MM.1S (cell line): ENCODE measurements at regions not wholly inside any gene's neighbourhood (a gene's known extent, or its start where the extent isn't known, plus 50 kb on each side); places are given as distances from the start of the nearest gene placed in this dataset.

ENCODE experiments used
- DNase-seq: peaks from one replicate; pipeline ENCODE4 v3.0.0-alpha.2; 2015
- H2AFZ ChIP-seq: fragments of 300-600 bp; sonication (generic); 2 replicates; pipeline ENCODE4 v1.6.0; 2016; ENCODE audit warnings: antibody characterized with exemption, low read length
- H3F3A ChIP-seq: fragments of 300-600 bp; sonication (generic); 2 replicates; pipeline ENCODE4 v1.6.1; 2016; ENCODE audit warnings: mild to moderate bottlenecking, antibody characterized with exemption, low read length, moderate library complexity, mixed read lengths; ENCODE audit not compliant: insufficient read depth
- H3K27ac ChIP-seq: fragments of 300-600 bp; sonication (generic); 2 replicates; pipeline ENCODE4 v1.5.1; 2016; ENCODE audit warnings: mild to moderate bottlenecking, low read length
- H3K27me3 ChIP-seq: fragments of 300-600 bp; sonication (generic); replicated peaks from 2 replicates; pipeline ENCODE4 v1.6.0; 2016; ENCODE audit warnings: low read length; ENCODE audit not compliant: insufficient read depth
- H3K36me3 ChIP-seq: fragments of 300-600 bp; sonication (generic); replicated peaks from 2 replicates; pipeline ENCODE4 v1.6.1; 2016; ENCODE audit warnings: mild to moderate bottlenecking, low read length, mixed read lengths; ENCODE audit not compliant: insufficient read depth
- H3K4me1 ChIP-seq: fragments of 300-600 bp; sonication (generic); 2 replicates; pipeline ENCODE4 v1.6.1; 2016; ENCODE audit warnings: low read length, mixed read lengths
- H3K4me2 ChIP-seq: fragments of 300-600 bp; sonication (generic); 2 replicates; pipeline ENCODE4 v1.6.0; 2016; ENCODE audit warnings: low read depth, low read length
- H3K4me3 ChIP-seq: fragments of 300-600 bp; sonication (generic); 2 replicates; pipeline ENCODE4 v1.5.1; 2016; ENCODE audit warnings: low read length, mixed read lengths
- H3K79me2 ChIP-seq: fragments of 300-600 bp; sonication (generic); 2 replicates; pipeline ENCODE4 v1.6.1; 2016; ENCODE audit warnings: mixed run types, low read length, mixed read lengths
- H3K9ac ChIP-seq: fragments of 300-600 bp; sonication (generic); 2 replicates; pipeline ENCODE4 v1.6.1; 2016; ENCODE audit warnings: low read length, mixed read lengths
- H3K9me2 ChIP-seq: fragments of 300-600 bp; sonication (generic); replicated peaks from 2 replicates; pipeline ENCODE4 v1.6.1; 2016; ENCODE audit warnings: mild to moderate bottlenecking, low read length, mixed read lengths; ENCODE audit not compliant: insufficient read depth
- H3K9me3 ChIP-seq: fragments of 300-600 bp; sonication (generic); replicated peaks from 2 replicates; pipeline ENCODE4 v1.6.1; 2016; ENCODE audit warnings: mild to moderate bottlenecking, low read length, mixed read lengths; ENCODE audit not compliant: insufficient read depth
- H4K20me1 ChIP-seq: fragments of 300-600 bp; sonication (generic); 2 replicates; pipeline ENCODE4 v1.6.1; 2016; ENCODE audit warnings: mild to moderate bottlenecking, low read length, moderate library complexity, mixed read lengths; ENCODE audit not compliant: insufficient read depth
- EZH2 ChIP-seq: fragments of 300-600 bp; sonication (generic); optimal IDR thresholded peaks from 2 replicates; pipeline ENCODE3; 2017; ENCODE audit warnings: low read depth, mild to moderate bottlenecking, antibody characterized with exemption, low read length, mixed read lengths
- EZH2phosphoT487 ChIP-seq: fragments of 300-600 bp; sonication (generic); IDR thresholded peaks from 2 replicates; pipeline ENCODE4 v1.6.1; 2018; ENCODE audit warnings: antibody characterized with exemption, low read length
- TF ChIP-seq, protein P1 (sequence below): fragments of 300-600 bp; sonication (generic); IDR thresholded peaks from 2 replicates; pipeline ENCODE4 v1.5.1; 2016; ENCODE audit warnings: antibody characterized with exemption, low read length, mixed read lengths

DNA sequence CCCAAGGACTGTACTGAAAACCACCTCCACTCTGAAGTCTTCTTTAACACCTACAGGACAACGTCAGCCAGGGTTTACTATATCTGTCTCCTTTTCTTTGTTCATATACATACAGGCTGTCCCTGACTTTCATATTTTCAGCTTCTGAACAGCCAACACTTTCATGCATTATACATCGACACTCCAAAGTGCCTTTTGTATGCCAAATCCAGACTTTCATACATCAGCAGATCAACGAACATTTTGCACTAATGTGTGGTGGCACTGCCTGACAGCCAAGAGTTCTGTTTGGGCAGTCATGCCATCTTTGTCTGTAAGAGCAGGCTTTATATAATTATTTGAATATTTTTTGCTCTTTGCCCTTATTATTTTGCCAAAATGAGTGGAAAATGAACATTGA is 487.4 kb downstream of the CETN3 start:
- H3K27ac ChIP-seq, result no peak overlapping the region
- H3K9me3 ChIP-seq, result no peaks in the 10 kb centered on the region
- H3K4me1 ChIP-seq, result no peaks in the 10 kb centered on the region
- H3K36me3 ChIP-seq, result no peaks in the 10 kb centered on the region
- no peak overlapping the region for H3K4me3 ChIP-seq
- DNase-seq, result no peak
- H3K9ac ChIP-seq, result no peak overlapping the region
- no peaks in the 10 kb centered on the region for H3K9me2 ChIP-seq
- H3F3A ChIP-seq, result no peaks in the 10 kb centered on the region
- no peak overlapping the region for H2AFZ ChIP-seq
- no peaks in the 10 kb centered on the region for H3K79me2 ChIP-seq
- no peaks in the 10 kb centered on the region for H4K20me1 ChIP-seq
- H3K27me3 ChIP-seq, result no peaks in the 10 kb centered on the region
- no peak overlapping the region for H3K4me2 ChIP-seq
- TF ChIP-seq EZH2phosphoT487 (no peak), EZH2 (no peak)
- TF ChIP-seq, protein P1, sequence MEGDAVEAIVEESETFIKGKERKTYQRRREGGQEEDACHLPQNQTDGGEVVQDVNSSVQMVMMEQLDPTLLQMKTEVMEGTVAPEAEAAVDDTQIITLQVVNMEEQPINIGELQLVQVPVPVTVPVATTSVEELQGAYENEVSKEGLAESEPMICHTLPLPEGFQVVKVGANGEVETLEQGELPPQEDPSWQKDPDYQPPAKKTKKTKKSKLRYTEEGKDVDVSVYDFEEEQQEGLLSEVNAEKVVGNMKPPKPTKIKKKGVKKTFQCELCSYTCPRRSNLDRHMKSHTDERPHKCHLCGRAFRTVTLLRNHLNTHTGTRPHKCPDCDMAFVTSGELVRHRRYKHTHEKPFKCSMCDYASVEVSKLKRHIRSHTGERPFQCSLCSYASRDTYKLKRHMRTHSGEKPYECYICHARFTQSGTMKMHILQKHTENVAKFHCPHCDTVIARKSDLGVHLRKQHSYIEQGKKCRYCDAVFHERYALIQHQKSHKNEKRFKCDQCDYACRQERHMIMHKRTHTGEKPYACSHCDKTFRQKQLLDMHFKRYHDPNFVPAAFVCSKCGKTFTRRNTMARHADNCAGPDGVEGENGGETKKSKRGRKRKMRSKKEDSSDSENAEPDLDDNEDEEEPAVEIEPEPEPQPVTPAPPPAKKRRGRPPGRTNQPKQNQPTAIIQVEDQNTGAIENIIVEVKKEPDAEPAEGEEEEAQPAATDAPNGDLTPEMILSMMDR, result no peak

DNA sequence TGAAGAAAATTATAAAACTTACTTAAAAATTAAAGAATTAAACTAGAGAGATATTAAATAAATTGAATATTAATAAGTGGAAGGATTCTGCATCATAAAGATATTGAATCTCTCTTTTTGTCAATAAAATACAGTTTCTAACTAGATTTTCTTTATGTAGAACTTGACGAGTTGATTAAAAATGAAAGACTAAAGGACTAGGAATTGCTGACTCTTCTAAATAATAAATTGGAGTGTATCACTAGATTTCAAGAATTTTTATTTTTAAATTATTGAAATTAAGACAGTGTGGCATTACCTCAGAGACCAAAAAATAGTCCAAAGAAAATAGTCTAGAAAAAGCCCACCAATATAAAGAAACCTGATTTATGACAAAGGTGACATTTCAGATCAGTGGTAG is 492.4 kb downstream of the CETN3 start:
- Histone ChIP-seq H2AFZ (no peak overlapping the region), H3K36me3 (no peaks in the 10 kb centered on the region), H3K4me1 (no peaks in the 10 kb centered on the region), H3K4me2 (no peak overlapping the region), H3F3A (no peaks in the 10 kb centered on the region), H4K20me1 (no peaks in the 10 kb centered on the region), H3K4me3 (no peak overlapping the region), H3K27me3 (no peaks in the 10 kb centered on the region), H3K9me2 (no peaks in the 10 kb centered on the region), H3K79me2 (no peaks in the 10 kb centered on the region), H3K27ac (no peak overlapping the region), H3K9me3 (no peaks in the 10 kb centered on the region), H3K9ac (no peak overlapping the region)
- no peak for DNase-seq
- TF ChIP-seq EZH2phosphoT487 (no peak), EZH2 (no peak)
- TF ChIP-seq, protein P1, result no peak

DNA sequence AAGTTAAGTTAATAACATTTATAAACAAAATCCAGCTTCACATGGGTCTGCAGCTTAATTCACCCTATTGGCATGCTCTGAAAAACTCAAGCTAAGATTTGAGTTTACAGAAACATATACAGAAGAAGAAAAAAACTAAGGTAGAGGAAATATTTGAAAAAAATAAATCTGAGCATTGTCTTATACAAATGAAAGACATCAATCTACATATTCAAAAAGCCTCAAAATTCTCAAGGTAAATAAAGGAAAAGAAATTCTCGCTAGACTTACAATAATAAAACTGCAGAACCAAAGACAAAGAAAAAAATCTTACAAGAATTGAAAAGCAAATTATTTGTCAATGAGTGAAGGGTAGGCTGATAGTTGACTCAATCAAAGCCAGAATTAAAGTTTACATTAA is 493.4 kb downstream of the CETN3 start:
- no peak for TF ChIP-seq EZH2
- H2AFZ ChIP-seq, result no peak overlapping the region
- H3K4me3 ChIP-seq, result no peak overlapping the region
- no peaks in the 10 kb centered on the region for H3K27me3 ChIP-seq
- H3K79me2 ChIP-seq, result no peaks in the 10 kb centered on the region
- H3F3A ChIP-seq, result no peaks in the 10 kb centered on the region
- no peaks in the 10 kb centered on the region for H3K9me3 ChIP-seq
- no peaks in the 10 kb centered on the region for H4K20me1 ChIP-seq
- no peaks in the 10 kb centered on the region for H3K4me1 ChIP-seq
- no peak overlapping the region for H3K9ac ChIP-seq
- H3K4me2 ChIP-seq, result no peak overlapping the region
- H3K36me3 ChIP-seq, result no peaks in the 10 kb centered on the region
- H3K27ac ChIP-seq, result no peak overlapping the region
- no peak for DNase-seq
- H3K9me2 ChIP-seq, result no peaks in the 10 kb centered on the region

DNA sequence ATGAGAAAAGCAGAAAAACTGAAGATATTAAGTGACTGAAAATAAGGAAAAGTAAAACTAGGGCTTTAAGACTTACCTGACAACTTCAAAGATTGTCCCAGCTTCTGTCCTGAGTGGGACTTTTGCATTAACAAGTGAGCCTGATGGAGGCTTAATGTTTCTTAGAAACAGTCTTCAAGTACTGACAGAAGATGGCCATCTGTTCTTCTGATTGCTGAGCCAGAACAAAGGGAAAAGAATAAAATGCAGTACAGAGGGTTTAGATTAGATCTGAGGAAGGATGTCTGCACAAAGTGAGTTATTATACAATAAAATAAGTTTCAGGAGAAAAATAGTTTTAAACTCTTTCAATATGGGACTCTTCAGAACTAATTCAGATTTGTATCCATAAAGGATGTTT is 500.7 kb downstream of the CETN3 start:
- no peak overlapping the region for H3K27ac ChIP-seq
- no peaks in the 10 kb centered on the region for H3K36me3 ChIP-seq
- TF ChIP-seq, protein P1, result no peak
- no peak for TF ChIP-seq EZH2phosphoT487
- no peak for TF ChIP-seq EZH2

More for the DNA sequence above, 500.7 kb downstream of the CETN3 start:
- DNase-seq, result no peak
- Histone ChIP-seq H3K4me2 (no peak overlapping the region), H3K79me2 (no peaks in the 10 kb centered on the region), H3K9ac (no peak overlapping the region), H3K4me3 (no peak overlapping the region), H4K20me1 (no peaks in the 10 kb centered on the region), H3K4me1 (no peaks in the 10 kb centered on the region), H3K27me3 (no peaks in the 10 kb centered on the region), H3K9me2 (no peaks in the 10 kb centered on the region), H2AFZ (no peak overlapping the region), H3F3A (no peaks in the 10 kb centered on the region), H3K9me3 (no peaks in the 10 kb centered on the region)
